ENCODE measurements at regions not wholly inside any gene's neighbourhood (a gene's known extent, or its start where the extent isn't known, plus 50 kb on each side); places are given as distances from the start of the nearest gene placed in this dataset.

GRCh38 chr2:58357521-58357920, 116.4 kb upstream of the FANCL start:
- Histone ChIP-seq H2AFZ (ENCODE audit: low read depth, low read length, severe bottlenecking) (no peak overlapping the region), H3K9me3 (ENCODE audit: insufficient read depth, low read length) (no peaks in the 10 kb centered on the region), H3K79me2 (ENCODE audit: insufficient read depth, low read length) (no peaks in the 10 kb centered on the region), H3K9me2 (replicated peaks; ENCODE audit: insufficient read depth, low read length) (no peaks in the 10 kb centered on the region), H3F3A (ENCODE audit: insufficient read depth) (no peaks in the 10 kb centered on the region), H3K27ac (ENCODE audit: low read depth, low read length) (no peak overlapping the region), H3K4me2 (ENCODE audit: low read depth, low read length, poor library complexity, severe bottlenecking) (no peak overlapping the region), H3K4me3 (ENCODE audit: insufficient read depth, low read length, poor library complexity, severe bottlenecking) (no peak overlapping the region), H3K27me3 (ENCODE audit: low read length) (no peaks in the 10 kb centered on the region), H3K9ac (ENCODE audit: low read length) (no peak overlapping the region), H4K20me1 (ENCODE audit: low read depth, low read length) (no peaks in the 10 kb centered on the region), H3K36me3 (ENCODE audit: low read length) (no peaks in the 10 kb centered on the region)
- TF ChIP-seq CTCF (IDR thresholded peaks at IDR 0.05; ENCODE audit: insufficient read depth, low read length, poor library complexity, severe bottlenecking) (no peak), EZH2phosphoT487 (conservative IDR thresholded peaks at IDR 0.05; ENCODE audit: low read length) (no peak)

GRCh38 chr2:58354230-58354629, 113.1 kb upstream of the FANCL start:
- Histone ChIP-seq H4K20me1 (ENCODE audit: low read depth, low read length) (no peaks in the 10 kb centered on the region), H3K4me2 (ENCODE audit: low read depth, low read length, poor library complexity, severe bottlenecking) (no peak overlapping the region), H3F3A (ENCODE audit: insufficient read depth) (no peaks in the 10 kb centered on the region), H3K27ac (ENCODE audit: low read depth, low read length) (no peak overlapping the region), H3K9ac (ENCODE audit: low read length) (no peak overlapping the region), H3K9me3 (ENCODE audit: insufficient read depth, low read length) (no peaks in the 10 kb centered on the region), H2AFZ (ENCODE audit: low read depth, low read length, severe bottlenecking) (no peak overlapping the region), H3K4me3 (ENCODE audit: insufficient read depth, low read length, poor library complexity, severe bottlenecking) (no peak overlapping the region), H3K79me2 (ENCODE audit: insufficient read depth, low read length) (no peaks in the 10 kb centered on the region), H3K36me3 (ENCODE audit: low read length) (no peaks in the 10 kb centered on the region), H3K27me3 (ENCODE audit: low read length) (no peaks in the 10 kb centered on the region), H3K9me2 (replicated peaks; ENCODE audit: insufficient read depth, low read length) (no peaks in the 10 kb centered on the region)
- TF ChIP-seq EZH2phosphoT487 (conservative IDR thresholded peaks at IDR 0.05; ENCODE audit: low read length) = no peak
- no peak for TF ChIP-seq CTCF (IDR thresholded peaks at IDR 0.05; ENCODE audit: insufficient read depth, low read length, poor library complexity, severe bottlenecking)

GRCh38 chr2:58350484-58350883, 109.4 kb upstream of the FANCL start:
- peak overlapping the region; percentile 30 for H3K4me2 ChIP-seq (ENCODE audit: low read depth, low read length, poor library complexity, severe bottlenecking)
- H2AFZ ChIP-seq (ENCODE audit: low read depth, low read length, severe bottlenecking) = no peak overlapping the region
- H3K36me3 ChIP-seq (ENCODE audit: low read length) = no peaks in the 10 kb centered on the region
- H3K27ac ChIP-seq (ENCODE audit: low read depth, low read length) = 0 out of 2 replicates have a peak overlapping the region, but pooled peaks have one; percentile 25
- no peaks in the 10 kb centered on the region for H4K20me1 ChIP-seq (ENCODE audit: low read depth, low read length)
- H3K9ac ChIP-seq (ENCODE audit: low read length) = no peak overlapping the region
- H3K4me3 ChIP-seq (ENCODE audit: insufficient read depth, low read length, poor library complexity, severe bottlenecking) = peak overlapping the region; percentile 11
- no peaks in the 10 kb centered on the region for H3K9me2 ChIP-seq (replicated peaks; ENCODE audit: insufficient read depth, low read length)
- H3F3A ChIP-seq (ENCODE audit: insufficient read depth) = no peaks in the 10 kb centered on the region
- TF ChIP-seq EZH2phosphoT487 (conservative IDR thresholded peaks at IDR 0.05; ENCODE audit: low read length) (no peak), CTCF (IDR thresholded peaks at IDR 0.05; ENCODE audit: insufficient read depth, low read length, poor library complexity, severe bottlenecking) (no peak)
- H3K9me3 ChIP-seq (ENCODE audit: insufficient read depth, low read length) = no peaks in the 10 kb centered on the region
- no peaks in the 10 kb centered on the region for H3K27me3 ChIP-seq (ENCODE audit: low read length)
- no peaks in the 10 kb centered on the region for H3K79me2 ChIP-seq (ENCODE audit: insufficient read depth, low read length)
